ENCODE measurements at regions not wholly inside any gene's neighbourhood (a gene's known extent, or its start where the extent isn't known, plus 50 kb on each side); places are given as distances from the start of the nearest gene placed in this dataset.
"Not testable (repeated sequence)": the region's sequence is repeated elsewhere in the genome, so short reads cannot be mapped to it uniquely, and the experiment has no call there.

DNA sequence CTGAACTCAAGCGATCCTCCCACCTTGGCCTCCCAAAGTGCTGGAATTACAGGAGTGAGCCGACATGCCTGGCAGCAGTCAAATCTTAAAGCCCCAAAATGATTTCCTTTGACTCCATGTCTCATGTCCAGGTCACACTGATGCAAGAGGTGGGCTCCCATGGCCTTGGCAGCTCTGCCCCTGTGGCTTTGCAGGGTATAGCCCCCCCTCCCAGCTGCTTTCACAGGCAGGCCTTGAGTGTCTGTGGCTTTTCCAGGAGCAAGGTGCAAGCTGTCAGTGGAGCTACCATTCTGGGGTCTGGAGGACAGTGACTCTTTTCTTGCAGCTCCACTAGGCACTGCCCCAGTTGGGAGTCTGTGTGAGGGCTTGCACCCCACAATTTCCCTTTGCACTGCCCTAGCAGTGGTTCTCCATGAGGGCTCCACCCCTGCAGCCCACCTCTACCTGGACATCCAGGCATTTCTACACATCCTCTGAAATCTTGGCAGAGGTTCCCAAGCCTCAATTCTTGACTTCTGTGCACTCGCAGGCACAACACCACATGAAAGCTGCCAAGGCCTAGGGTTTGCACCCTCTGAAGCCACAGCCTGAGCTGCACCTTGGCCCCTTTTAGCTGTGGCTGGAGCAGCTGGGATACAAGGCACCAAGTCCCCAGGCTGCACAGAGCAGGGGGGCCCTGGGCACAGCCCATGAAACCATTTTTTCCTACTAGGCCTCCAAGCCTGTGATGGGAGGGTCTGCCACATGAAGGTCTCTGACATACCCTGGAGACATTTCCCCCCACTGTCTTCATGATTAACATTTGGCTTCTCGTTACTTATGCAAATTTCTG, 79.3 kb upstream of the ARL4D start:
- in situ Hi-C loops (cut with HindIII; ENCODE audit: low pct_ligation_motif_present, low pct_unique_long_range_greater_than_20kb, low sequenced_read_pairs) = no loop called here
- DNase-seq = no peak

DNA sequence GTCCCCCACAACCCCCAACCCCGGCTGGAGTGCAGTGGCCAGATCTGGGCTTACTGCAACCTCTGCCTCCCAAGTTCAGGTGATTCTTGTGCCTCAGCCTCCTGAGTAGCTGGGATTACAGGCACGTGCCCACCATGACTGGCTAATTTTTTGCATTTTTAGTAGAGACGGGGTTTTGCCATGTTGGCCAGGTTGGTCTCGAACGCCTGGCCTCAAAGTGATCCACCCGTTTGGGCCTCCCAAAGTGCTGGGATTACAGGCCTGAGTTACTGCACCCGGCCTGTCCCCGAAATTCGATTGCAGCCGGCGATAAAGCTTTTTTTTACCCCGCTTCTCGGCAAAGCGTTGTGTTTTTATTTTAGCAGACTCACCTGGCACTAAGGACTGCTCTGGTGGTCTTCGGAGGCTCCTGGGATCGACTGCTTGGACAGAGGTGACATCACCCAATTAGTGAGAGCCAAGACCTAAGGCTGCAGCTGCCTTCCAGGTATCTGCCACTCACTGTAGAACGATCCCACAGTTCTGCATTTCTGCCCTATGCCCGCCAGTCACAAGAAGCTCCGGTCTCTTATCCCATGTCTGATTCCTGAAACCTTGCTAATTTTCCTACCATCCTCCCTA, 82.2 kb upstream of the ARL4D start:
- in situ Hi-C loops (cut with HindIII; ENCODE audit: low pct_ligation_motif_present, low pct_unique_long_range_greater_than_20kb, low sequenced_read_pairs) = no loop called here
- no peak for DNase-seq

DNA sequence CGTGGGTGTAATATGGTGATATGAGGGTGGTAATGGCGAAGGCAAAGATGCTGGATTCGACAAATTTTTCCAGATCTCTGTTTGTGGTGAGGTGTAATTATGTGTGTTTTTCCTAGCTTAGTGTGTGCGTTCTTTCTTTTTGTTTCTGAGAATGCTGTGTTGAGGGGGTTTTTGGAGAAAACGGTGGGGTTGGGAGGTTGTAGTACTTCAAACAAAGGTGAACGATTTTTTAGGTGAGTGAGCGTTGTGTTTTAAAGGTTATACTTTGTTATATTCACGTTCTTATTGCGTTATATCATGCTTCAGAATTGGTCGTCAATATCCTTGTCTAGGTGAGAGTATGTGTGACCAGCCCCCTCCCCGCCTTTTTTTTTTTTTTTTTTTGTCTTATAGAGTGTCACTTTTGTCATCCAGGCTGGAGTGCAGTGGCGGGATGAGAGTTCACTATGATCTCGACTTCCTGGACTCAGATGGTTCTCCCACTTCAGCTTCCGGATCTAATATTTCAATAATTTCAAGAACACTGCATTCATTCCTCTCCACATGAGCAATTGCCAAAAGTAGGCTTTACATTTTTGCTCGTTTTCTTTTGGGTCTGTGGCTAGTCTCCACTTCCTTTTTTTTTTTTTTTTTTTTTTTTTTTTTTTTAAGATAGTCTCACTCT, 82.2 kb upstream of the RNU2-1 start:
- DNase-seq = no peak
- in situ Hi-C loops (cut with HindIII; ENCODE audit: low pct_ligation_motif_present, low pct_unique_long_range_greater_than_20kb, low sequenced_read_pairs) = no loop called here

DNA sequence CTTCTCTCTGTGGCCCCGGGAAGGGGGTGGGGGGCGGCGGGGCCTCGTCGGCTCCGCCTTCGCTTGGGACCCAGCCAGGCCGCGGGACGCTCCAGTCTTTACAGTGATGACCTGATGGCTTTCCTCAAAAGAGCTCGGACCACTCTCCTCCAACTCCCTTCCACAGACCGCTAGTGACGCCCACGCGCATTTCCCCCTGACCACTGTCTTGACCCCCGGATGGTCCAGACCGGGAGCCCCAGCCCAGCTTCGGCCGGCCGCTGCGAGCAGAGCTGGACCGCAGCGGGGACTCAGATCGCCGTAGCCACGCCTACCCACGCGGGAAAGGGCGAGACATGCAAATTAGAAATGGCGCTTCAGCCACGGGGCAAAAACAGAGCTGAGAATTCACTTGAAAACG, 81.6 kb upstream of the RNU2-1 start:
- in situ Hi-C loops (cut with HindIII; ENCODE audit: low pct_ligation_motif_present, low pct_unique_long_range_greater_than_20kb, low sequenced_read_pairs) = no loop called here
- no peak for DNase-seq

DNA sequence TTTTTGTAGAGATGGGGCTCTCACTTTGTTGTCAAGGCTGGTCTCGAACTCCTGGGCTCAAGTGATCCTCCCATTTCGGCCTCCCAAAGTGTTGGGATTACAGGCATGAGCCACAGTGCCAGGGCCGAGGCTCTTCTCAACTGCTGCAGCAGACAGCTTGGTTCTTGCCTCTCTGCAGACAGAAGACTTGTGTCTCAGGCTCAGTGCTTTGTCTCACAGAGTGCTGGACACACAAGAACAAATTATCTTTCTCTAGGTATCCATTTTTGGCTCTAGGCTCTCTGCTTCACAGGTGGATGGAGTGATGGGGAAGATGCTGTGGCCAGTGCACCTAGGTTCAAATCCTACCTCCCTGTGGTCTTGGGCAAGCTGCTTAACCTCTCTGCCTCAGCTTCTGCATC, 80.8 kb upstream of the RNU2-1 start:
- in situ Hi-C loops (cut with HindIII; ENCODE audit: low pct_ligation_motif_present, low pct_unique_long_range_greater_than_20kb, low sequenced_read_pairs) = no loop called here
- DNase-seq = peak; percentile 9

DNA sequence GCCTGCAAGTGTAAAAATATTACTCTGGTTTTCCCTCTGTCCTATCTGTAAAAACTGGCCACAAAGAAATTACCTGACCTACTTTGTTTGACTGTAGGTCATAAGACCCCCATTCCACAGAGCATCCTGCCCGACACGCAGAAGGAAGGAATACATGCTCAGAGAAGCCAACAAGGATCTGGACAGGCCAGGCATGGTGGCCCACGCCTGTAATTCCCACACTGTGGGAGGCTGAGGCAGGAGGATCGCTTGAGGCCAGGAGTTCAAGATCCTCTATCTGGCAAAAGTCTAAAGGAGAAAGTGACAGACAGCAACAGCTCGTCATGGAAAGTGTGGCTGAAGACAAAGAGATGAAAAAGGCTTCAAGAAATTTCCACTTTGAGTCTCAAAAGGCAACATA, 78.2 kb upstream of the RNU2-1 start:
- in situ Hi-C loops (cut with HindIII; ENCODE audit: low pct_ligation_motif_present, low pct_unique_long_range_greater_than_20kb, low sequenced_read_pairs) = no loop called here

DNA sequence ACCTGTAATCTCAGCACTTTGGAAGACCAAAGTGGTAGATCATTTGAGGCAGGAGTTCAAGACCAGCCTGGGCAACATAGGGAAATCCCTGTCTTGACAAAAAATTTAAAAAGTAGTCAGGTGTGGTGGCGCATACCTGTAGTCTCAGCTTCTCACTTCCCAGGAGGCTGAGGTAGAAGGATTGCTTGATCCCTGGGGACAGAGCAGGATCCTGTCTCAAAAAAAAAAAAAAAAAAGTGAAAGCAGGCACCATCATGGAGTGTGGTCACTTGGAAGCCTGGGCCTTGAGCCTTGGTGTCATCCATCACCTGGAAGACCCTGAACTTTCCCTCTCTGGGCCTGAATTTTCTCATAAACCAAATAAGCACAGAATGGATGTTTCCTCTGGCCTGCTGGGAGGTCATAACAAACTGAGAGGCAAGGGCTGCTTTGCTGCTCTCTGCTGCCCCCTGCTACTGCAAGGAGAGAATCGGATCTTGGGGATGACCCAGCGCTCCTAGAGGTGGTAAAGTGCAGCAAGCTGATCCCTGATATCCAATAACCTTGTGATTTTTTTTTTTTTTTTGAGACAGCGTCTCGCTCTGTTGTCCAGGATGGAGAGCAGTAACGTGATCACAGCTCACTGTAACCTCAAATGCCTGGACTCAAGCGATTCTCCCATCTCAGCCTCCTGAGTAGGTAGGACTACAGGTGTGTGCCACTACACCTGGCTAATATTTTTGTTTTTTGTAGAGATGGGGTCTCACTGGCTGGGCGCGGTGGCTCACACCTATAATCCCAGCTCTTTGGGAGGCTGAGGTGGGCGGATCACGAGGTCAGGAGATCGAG, 75.9 kb upstream of the RNU2-1 start:
- in situ Hi-C loops (cut with HindIII; ENCODE audit: low pct_ligation_motif_present, low pct_unique_long_range_greater_than_20kb, low sequenced_read_pairs) = no loop called here
- no peak for DNase-seq

More for the DNA sequence above, 78.2 kb upstream of the RNU2-1 start:
- no peak for DNase-seq

DNA sequence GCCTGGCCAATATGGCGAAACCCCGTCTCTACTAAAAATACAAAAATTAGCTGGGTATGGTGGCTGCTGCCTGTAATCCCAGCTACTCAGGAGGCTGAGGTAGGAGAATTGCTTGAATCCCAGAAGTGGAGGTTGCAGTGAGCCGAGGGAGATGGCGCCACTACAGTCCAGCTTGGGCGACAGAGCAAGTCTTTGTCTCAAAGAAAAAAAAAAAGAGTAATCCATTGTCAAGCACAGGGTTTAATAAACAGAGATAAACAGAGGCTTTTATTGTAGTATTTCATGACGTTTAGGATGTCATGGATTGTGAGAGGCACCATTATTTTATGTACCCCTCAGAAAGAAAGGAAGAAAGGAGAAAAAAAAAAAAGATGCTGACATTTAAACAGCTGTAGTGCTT, 75.2 kb upstream of the RNU2-1 start:
- in situ Hi-C loops (cut with HindIII; ENCODE audit: low pct_ligation_motif_present, low pct_unique_long_range_greater_than_20kb, low sequenced_read_pairs) = no loop called here
- DNase-seq = peak; percentile 25

DNA sequence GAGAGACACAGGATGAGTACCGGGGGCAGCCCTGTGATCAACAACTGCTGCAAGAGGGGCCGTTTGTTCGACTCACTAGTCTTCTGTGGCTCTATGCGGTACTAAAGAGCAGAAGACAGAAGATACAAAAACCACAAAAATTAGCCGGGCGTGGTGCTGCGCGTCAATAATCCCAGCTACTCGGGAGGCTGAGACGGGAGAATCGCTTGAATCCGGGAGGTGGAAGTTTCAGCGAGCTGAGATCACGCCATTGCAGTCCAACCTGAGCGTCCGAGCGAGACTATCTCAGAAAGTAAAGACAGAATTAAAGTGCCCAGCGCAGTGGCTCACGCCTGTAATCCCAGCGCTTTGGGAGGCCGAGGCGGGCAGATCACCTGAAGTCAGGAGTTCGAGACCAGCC, 71.0 kb upstream of the RNU2-1 start:
- DNase-seq; in situ Hi-C loops (cut with HindIII; ENCODE audit: low pct_ligation_motif_present, low pct_unique_long_range_greater_than_20kb, low sequenced_read_pairs): not testable (repeated sequence)

DNA sequence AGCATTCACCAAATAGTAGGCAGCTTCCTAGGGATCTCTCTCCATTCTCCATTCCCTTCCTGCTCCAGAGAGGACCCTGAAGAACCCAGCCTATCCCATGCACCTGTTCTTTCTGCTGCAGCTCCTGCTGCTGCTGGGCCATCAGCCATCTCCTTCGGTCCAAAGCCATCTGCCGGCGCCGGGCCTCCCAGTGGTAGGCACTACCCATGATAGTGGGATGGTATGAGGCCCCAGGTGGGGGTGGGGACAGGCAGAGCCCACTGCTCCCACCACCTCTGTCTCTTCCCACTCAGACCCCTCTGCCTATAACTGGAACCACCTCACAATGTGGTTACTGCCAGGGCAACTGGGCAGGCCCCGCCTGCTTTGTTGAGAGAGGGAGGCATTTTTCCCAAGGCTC, 69.3 kb upstream of the RNU2-1 start:
- in situ Hi-C loops (cut with HindIII; ENCODE audit: low pct_ligation_motif_present, low pct_unique_long_range_greater_than_20kb, low sequenced_read_pairs); DNase-seq: not testable (repeated sequence)

DNA sequence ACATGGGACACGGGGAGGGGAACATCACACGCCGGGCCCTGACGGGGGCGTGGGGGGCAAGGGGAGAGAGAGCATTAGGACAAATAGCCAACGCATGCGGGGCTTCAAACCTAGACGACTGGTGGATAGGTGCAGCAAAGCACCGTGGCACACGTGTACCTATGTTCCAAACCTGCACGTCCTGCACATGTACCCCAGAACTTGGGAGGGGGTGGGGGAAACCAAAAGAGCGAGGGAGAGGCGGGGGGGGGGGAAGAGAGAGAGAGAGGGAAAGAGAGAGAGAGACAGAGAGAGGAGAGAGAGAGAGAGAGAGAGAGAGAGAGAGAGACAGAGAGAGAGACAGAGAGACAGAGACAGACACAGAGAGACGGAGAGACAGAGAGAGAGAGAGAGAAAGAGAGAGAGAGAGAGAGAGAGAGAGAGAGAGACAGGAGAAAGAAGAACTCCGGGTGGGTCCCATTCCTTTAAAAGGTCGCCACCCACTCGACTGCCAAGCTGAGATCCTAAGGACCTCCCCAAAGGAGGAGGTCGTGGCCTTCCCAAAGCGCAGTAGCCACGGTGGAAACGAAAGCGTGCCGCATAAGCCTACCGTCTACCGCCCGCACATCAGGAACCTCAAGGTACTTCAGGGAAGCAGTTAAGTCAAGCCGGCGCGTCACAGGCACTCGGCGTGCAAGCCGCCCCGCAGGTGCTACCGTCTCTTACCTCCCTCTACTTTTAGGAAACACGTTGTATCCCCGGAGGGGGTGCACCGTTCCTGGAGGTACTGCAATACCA, 65.7 kb upstream of the RNU2-1 start:
- DNase-seq; in situ Hi-C loops (cut with HindIII; ENCODE audit: low pct_ligation_motif_present, low pct_unique_long_range_greater_than_20kb, low sequenced_read_pairs): not testable (repeated sequence)

DNA sequence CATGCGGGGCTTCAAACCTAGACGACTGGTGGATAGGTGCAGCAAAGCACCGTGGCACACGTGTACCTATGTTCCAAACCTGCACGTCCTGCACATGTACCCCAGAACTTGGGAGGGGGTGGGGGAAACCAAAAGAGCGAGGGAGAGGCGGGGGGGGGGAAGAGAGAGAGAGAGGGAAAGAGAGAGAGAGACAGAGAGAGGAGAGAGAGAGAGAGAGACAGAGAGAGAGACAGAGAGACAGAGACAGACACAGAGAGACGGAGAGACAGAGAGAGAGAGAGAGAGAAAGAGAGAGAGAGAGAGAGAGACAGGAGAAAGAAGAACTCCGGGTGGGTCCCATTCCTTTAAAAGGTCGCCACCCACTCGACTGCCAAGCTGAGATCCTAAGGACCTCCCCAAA, 55.9 kb upstream of the RNU2-1 start:
- in situ Hi-C loops (cut with HindIII; ENCODE audit: low pct_ligation_motif_present, low pct_unique_long_range_greater_than_20kb, low sequenced_read_pairs); DNase-seq: not testable (repeated sequence)

DNA sequence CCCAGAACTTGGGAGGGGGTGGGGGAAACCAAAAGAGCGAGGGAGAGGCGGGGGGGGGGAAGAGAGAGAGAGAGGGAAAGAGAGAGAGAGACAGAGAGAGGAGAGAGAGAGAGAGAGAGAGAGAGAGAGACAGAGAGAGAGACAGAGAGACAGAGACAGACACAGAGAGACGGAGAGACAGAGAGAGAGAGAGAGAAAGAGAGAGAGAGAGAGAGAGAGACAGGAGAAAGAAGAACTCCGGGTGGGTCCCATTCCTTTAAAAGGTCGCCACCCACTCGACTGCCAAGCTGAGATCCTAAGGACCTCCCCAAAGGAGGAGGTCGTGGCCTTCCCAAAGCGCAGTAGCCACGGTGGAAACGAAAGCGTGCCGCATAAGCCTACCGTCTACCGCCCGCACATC, 49.8 kb upstream of the RNU2-1 start:
- in situ Hi-C loops (cut with HindIII; ENCODE audit: low pct_ligation_motif_present, low pct_unique_long_range_greater_than_20kb, low sequenced_read_pairs); DNase-seq: not testable (repeated sequence)
